ENCODE measurements at regions not wholly inside any gene's neighbourhood (a gene's known extent, or its start where the extent isn't known, plus 50 kb on each side); places are given as distances from the start of the nearest gene placed in this dataset.

GRCh38 chr6:14431385-14432330 is 314.1 kb downstream of the CD83 start:
- DNase-seq (ENCODE audit: low spot score), result no peak

- DNase-seq (ENCODE audit: low spot score), result no peak
Measured at GRCh38 chr6:14434916-14435690, 317.5 kb downstream of the CD83 start.

GRCh38 chr6:14436592-14437132 is 319.1 kb downstream of the CD83 start:
- no peak for DNase-seq (ENCODE audit: low spot score)

- DNase-seq (ENCODE audit: low spot score), result no peak
Measured at GRCh38 chr6:14439419-14439818, 321.8 kb downstream of the CD83 start.

GRCh38 chr6:14440215-14440910 is 322.8 kb downstream of the CD83 start:
- DNase-seq (ENCODE audit: low spot score), result no peak

GRCh38 chr6:14440940-14441781 is 323.6 kb downstream of the CD83 start:
- DNase-seq (ENCODE audit: low spot score), result no peak

GRCh38 chr6:14442242-14442641 is 324.7 kb downstream of the CD83 start:
- DNase-seq (ENCODE audit: low spot score), result no peak

- DNase-seq (ENCODE audit: low spot score), result no peak
Measured at GRCh38 chr6:14443629-14444268, 326.2 kb downstream of the CD83 start.

- DNase-seq (ENCODE audit: low spot score), result no peak
Measured at GRCh38 chr6:14444295-14444972, 326.9 kb downstream of the CD83 start.

- DNase-seq (ENCODE audit: low spot score), result no peak
Measured at GRCh38 chr6:14447240-14447639, 329.7 kb downstream of the CD83 start.

- no peak for DNase-seq (ENCODE audit: low spot score)
Measured at GRCh38 chr6:14448246-14448645, 330.7 kb downstream of the CD83 start.

- no peak for DNase-seq (ENCODE audit: low spot score)
Measured at GRCh38 chr6:14450133-14450504, 332.5 kb downstream of the CD83 start.

GRCh38 chr6:14450578-14450977 is 333.0 kb downstream of the CD83 start:
- DNase-seq (ENCODE audit: low spot score), result no peak

- DNase-seq (ENCODE audit: low spot score), result no peak
Measured at GRCh38 chr6:14451594-14452374, 334.2 kb downstream of the CD83 start.

GRCh38 chr6:14452567-14453527 is 335.3 kb downstream of the CD83 start:
- no peak for DNase-seq (ENCODE audit: low spot score)

- no peak for DNase-seq (ENCODE audit: low spot score)
Measured at GRCh38 chr6:14453712-14454472, 336.3 kb downstream of the CD83 start.

- DNase-seq (ENCODE audit: low spot score), result no peak
Measured at GRCh38 chr6:14454473-14454775, 336.9 kb downstream of the CD83 start.

GRCh38 chr6:14455427-14455826 is 337.9 kb downstream of the CD83 start:
- no peak for DNase-seq (ENCODE audit: low spot score)

Data from LoVo (cell line).